PC-3 (cell line): ENCODE measurements at regions not wholly inside any gene's neighbourhood (a gene's known extent, or its start where the extent isn't known, plus 50 kb on each side); places are given as distances from the start of the nearest gene placed in this dataset.

Experiments used
- ATAC-seq: fragments of 200-7000 bp; cut with Tn5 transposase; 2 replicates; pipeline ENCODE4 v1.9.1; 2020; ENCODE audit warnings: mild to moderate bottlenecking, moderate library complexity
- BruUV-seq: library from RNA; stranded (reverse); fragments of 400-500 nt; replicated peaks from 2 replicates; lab custom pipeline; 2021; lab: Mats Ljungman, UMichigan
- CTCF ChIA-PET: fragments of 300-600 bp; sonication (Branson Sonifier 250); formaldehyde crosslinking; loops from one replicate; lab custom pipeline; 2022; ENCODE audit warnings: antibody characterized with exemption; lab: Charles Lee
- POLR2A ChIA-PET: fragments of 300-600 bp; sonication (Branson Sonifier 250); formaldehyde crosslinking; loops from one replicate; lab custom pipeline; 2022; ENCODE audit warnings: antibody characterized with exemption; ENCODE audit not compliant: unreplicated experiment; lab: Charles Lee
- DNase-seq: peaks from one replicate; pipeline ENCODE4 v3.0.0-alpha.2; 2015
- H2AFZ ChIP-seq: fragments of 300-600 bp; sonication (generic); 2 replicates; pipeline ENCODE4 v1.6.0; 2016; ENCODE audit warnings: antibody characterized with exemption, low read length
- H3F3A ChIP-seq: fragments of 300-600 bp; sonication (generic); one replicate; pipeline ENCODE4 v1.6.0; 2017; ENCODE audit warnings: antibody characterized with exemption, low read length, control low read depth, mild to moderate bottlenecking; ENCODE audit not compliant: unreplicated experiment
- H3K27ac ChIP-seq: fragments of 300-600 bp; sonication (generic); 2 replicates; pipeline ENCODE4 v1.5.1; 2016; ENCODE audit warnings: mild to moderate bottlenecking, low read length
- H3K27me3 ChIP-seq: fragments of 300-600 bp; sonication (generic); 2 replicates; pipeline ENCODE4 v1.6.1; 2016; ENCODE audit warnings: low read length, mixed read lengths
- H3K36me3 ChIP-seq: fragments of 300-600 bp; sonication (generic); 2 replicates; pipeline ENCODE4 v1.6.1; 2016; ENCODE audit warnings: low read depth, mixed run types, low read length, mixed read lengths
- H3K4me1 ChIP-seq: fragments of 300-600 bp; sonication (generic); 2 replicates; pipeline ENCODE4 v1.5.1; 2016; ENCODE audit warnings: low read length; ENCODE audit not compliant: insufficient read depth
- H3K4me2 ChIP-seq: fragments of 300-600 bp; sonication (generic); 2 replicates; pipeline ENCODE4 v1.6.0; 2016; ENCODE audit warnings: low read length
- H3K4me3 ChIP-seq: fragments of 300-600 bp; sonication (generic); 2 replicates; pipeline ENCODE4 v1.5.1; 2016; ENCODE audit warnings: mild to moderate bottlenecking, low read length, mixed read lengths
- H3K79me2 ChIP-seq: fragments of 300-600 bp; sonication (generic); 2 replicates; pipeline ENCODE4 v1.6.1; 2017; ENCODE audit warnings: low read length, mixed read lengths
- H3K9ac ChIP-seq: fragments of 300-600 bp; sonication (generic); 2 replicates; pipeline ENCODE4 v1.6.0; 2016; ENCODE audit warnings: mild to moderate bottlenecking, low read length
- H3K9me2 ChIP-seq: fragments of 300-600 bp; sonication (generic); replicated peaks from 2 replicates; pipeline ENCODE4 v1.6.1; 2016; ENCODE audit warnings: mixed run types, low read length, mixed read lengths
- H3K9me3 ChIP-seq: fragments of 300-600 bp; sonication (generic); 2 replicates; pipeline ENCODE4 v1.6.1; 2016; ENCODE audit warnings: low read length, mixed read lengths
- H4K20me1 ChIP-seq: fragments of 300-600 bp; sonication (generic); 2 replicates; pipeline ENCODE4 v1.6.1; 2016; ENCODE audit warnings: low read length, mixed read lengths
- CTCF ChIP-seq: fragments of 300-600 bp; sonication (generic); conservative IDR thresholded peaks from 2 replicates; pipeline ENCODE4 v1.5.1; 2017; ENCODE audit warnings: antibody characterized with exemption, low read depth, mild to moderate bottlenecking, low read length
- EZH2 ChIP-seq: fragments of 300-600 bp; sonication (generic); IDR thresholded peaks from one replicate; pipeline ENCODE4 v1.6.1; 2017; ENCODE audit warnings: antibody characterized with exemption, mild to moderate bottlenecking, low read length; ENCODE audit not compliant: unreplicated experiment
- EZH2phosphoT487 ChIP-seq: fragments of 300-600 bp; sonication (generic); IDR thresholded peaks from 2 replicates; pipeline ENCODE4 v1.6.1; 2018; ENCODE audit warnings: mild to moderate bottlenecking, antibody characterized with exemption, low read length, borderline replicate concordance
- intact Hi-C: fragments of 100-400 bp; cut with micrococcal nuclease; formaldehyde crosslinking; loops from 2 replicates; pipeline ENCODE4 v1.9.0; 2023

- Histone ChIP-seq H3K4me1 (peaks cover 62% of the 10 kb centered on the region), H3K27me3 (no peaks in the 10 kb centered on the region), H3F3A (no peaks in the 10 kb centered on the region), H3K79me2 (no peaks in the 10 kb centered on the region), H3K27ac (no peak overlapping the region), H4K20me1 (no peaks in the 10 kb centered on the region), H3K4me2 (no peak overlapping the region), H3K4me3 (no peak overlapping the region), H3K9me2 (no peaks in the 10 kb centered on the region), H3K36me3 (no peaks in the 10 kb centered on the region), H3K9ac (no peak overlapping the region), H3K9me3 (no peaks in the 10 kb centered on the region), H2AFZ (no peak overlapping the region)
- CTCF ChIA-PET, result no interaction called here
- intact Hi-C loops, result no loop called here
- BruUV-seq, result no TSS peak
- DNase-seq (no peak), ATAC-seq (no peak)
- POLR2A ChIA-PET, result no interaction called here
- no peak for TF ChIP-seq CTCF
- TF ChIP-seq EZH2phosphoT487, result no peak
- TF ChIP-seq EZH2, result no peak
These were observed 113.4 kb upstream of the PKDCC start for GRCh38 chr2:41934329-41934958.

- Histone ChIP-seq H3F3A (no peaks in the 10 kb centered on the region), H3K9ac (no peak overlapping the region), H3K36me3 (no peaks in the 10 kb centered on the region), H4K20me1 (no peaks in the 10 kb centered on the region), H3K4me1 (peaks cover 57% of the 10 kb centered on the region), H3K4me3 (no peak overlapping the region), H3K9me2 (no peaks in the 10 kb centered on the region), H3K9me3 (no peaks in the 10 kb centered on the region), H3K4me2 (no peak overlapping the region), H3K27ac (no peak overlapping the region), H2AFZ (no peak overlapping the region), H3K79me2 (no peaks in the 10 kb centered on the region), H3K27me3 (no peaks in the 10 kb centered on the region)
- ATAC-seq (no peak), DNase-seq (no peak)
- TF ChIP-seq EZH2phosphoT487 (no peak), EZH2 (no peak), CTCF (no peak)
- no TSS peak for BruUV-seq
- CTCF ChIA-PET, result no interaction called here
- POLR2A ChIA-PET, result no interaction called here
- intact Hi-C loops, result no loop called here
These were observed 112.8 kb upstream of the PKDCC start for GRCh38 chr2:41935002-41935401.

GRCh38 chr2:41935825-41936224 lies 112.0 kb upstream of the PKDCC start:
- H3K9me2 ChIP-seq, result no peaks in the 10 kb centered on the region
- POLR2A ChIA-PET, result no interaction called here

More at GRCh38 chr2:41935825-41936224, 112.0 kb upstream of the PKDCC start:
- no peak for DNase-seq
- intact Hi-C loops, result no loop called here
- H2AFZ ChIP-seq, result no peak overlapping the region
- H3K27me3 ChIP-seq, result no peaks in the 10 kb centered on the region
- H4K20me1 ChIP-seq, result no peaks in the 10 kb centered on the region
- H3K36me3 ChIP-seq, result no peaks in the 10 kb centered on the region
- no peak for ATAC-seq
- no peaks in the 10 kb centered on the region for H3K79me2 ChIP-seq
- H3K9ac ChIP-seq, result no peak overlapping the region
- H3K4me1 ChIP-seq, result peaks cover 48% of the 10 kb centered on the region
- no peaks in the 10 kb centered on the region for H3K9me3 ChIP-seq
- no TSS peak for BruUV-seq
- CTCF ChIA-PET, result no interaction called here
- H3K4me3 ChIP-seq, result no peak overlapping the region
- no peak overlapping the region for H3K27ac ChIP-seq
- no peak for TF ChIP-seq CTCF
- no peak overlapping the region for H3K4me2 ChIP-seq
- H3F3A ChIP-seq, result no peaks in the 10 kb centered on the region
